ENCODE measurements at regions not wholly inside any gene's neighbourhood (a gene's known extent, or its start where the extent isn't known, plus 50 kb on each side); places are given as distances from the start of the nearest gene placed in this dataset.

DNA sequence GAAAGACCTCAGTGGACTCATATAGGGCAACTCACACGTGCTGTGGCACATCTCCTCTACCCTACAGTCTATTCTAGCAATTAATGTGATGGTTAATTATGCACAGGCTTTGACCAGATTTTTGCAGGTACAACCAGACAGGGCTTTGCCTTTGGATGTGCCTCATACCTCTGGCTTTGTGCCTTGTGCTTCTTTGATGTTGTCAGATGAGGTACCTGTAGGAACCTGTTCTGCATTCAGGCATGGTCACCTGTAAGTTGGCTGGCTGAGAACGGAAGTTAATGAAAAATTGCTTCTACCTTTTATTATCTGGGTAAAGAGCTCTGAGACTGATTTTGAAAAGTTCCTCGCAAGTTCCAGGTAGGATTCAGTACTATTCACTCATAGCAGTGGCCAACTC lies 462.9 kb upstream of the ZFHX3 start:
- no peak for DNase-seq

DNA sequence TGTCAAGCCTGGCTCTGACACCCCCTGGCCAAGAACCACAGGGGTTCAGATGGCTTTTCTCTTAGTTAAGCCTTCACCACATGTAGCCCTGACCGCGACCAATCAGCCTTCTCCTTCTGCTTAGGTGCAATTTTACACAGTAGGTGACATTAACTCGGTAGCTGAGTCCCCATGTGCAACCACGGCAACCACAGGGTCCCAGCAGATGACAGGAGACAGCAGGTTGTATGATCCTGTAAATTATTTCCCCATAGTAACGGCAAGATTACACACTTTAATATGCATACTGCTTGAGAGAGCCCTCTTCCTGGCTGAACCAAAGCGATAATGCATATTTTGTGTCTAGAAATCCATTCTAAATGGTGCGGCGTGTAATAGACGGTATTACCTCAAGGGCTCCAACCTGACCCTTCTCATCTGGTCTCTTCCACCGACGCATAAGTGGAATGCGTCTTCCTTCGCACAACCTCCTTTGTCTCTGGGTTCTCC lies 458.7 kb upstream of the ZFHX3 start:
- no peak for DNase-seq

- DNase-seq: no peak
Observed at GRCh38 chr16:73505577-73505976, 457.6 kb upstream of the ZFHX3 start.

GRCh38 chr16:73504591-73505575 lies 457.0 kb upstream of the ZFHX3 start:
- DNase-seq: no peak

- DNase-seq: no peak
Observed at GRCh38 chr16:73503093-73503492, 455.2 kb upstream of the ZFHX3 start.

DNA sequence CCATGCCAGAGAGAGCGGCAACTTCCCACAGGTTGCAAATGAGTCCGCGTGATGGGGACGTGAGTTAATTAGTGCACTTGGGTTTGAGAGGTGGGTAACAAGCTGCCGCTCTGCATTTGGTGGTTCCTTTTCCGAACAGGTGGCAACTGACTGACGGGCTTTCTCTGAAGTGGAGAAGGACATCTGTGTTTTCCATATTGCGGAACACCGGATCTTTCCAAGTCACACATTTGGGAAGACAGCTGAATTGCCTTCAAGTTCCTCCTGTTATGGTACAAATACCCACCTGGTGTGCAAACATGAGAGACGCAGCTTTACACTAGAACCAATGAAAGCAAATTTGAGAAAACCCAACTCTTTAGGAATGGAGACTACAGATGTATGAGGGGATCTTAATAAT lies 451.3 kb upstream of the ZFHX3 start:
- no peak for DNase-seq

DNA sequence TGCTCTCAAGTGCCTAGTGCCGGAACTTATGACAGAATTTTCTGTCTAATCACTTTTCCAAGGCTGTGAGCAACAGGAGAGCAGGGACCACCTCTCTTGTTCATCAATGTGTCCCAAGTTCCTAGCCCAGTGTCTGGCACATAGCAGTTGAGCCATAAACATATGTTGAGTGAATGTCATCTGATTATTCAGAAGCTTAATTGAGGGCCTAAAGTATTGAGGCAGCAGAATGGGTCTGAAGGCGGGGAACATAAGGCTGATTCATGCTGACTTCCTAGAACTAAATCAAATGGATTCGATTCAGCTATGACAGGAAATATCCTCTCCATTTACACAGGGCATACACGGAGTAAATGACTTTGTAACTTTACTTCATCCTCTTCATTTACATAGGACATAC lies 438.0 kb upstream of the ZFHX3 start:
- DNase-seq: no peak

DNA sequence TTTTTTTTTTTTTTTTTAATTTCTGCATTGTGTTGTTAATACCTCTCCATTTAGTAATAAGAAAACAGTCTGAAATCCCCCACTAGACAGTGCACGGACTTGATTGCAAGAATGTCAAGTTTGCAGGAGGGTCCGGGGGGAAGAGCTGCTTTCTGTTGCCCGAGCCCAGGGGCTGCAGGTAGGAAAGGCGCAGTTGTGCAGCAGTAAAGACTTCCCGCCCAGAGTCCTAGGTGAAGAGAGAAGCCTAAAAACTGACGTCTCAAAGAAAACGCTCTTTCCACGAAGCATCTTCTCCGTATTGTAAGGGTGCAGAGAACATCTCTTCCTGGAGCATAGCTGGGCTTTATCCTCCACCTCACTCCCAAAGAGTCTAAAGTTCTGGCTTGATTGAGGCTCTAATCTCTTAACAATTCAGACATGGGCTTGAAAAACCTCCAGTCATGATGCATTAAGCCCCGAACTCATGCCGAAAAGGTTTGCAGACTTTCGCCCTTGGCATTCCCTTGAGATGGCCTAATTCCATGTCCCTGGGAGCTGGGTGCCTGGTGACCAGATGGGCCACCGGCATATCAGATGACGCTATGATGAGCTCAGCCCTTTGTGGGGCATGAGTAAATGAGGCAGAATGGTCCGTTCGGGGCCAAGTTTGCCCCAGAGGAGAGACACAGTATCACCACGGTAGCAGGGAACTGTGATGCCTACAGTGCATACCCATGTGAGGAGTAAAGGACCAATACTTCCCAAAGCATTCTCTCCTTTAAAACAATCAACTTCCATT lies 436.2 kb upstream of the ZFHX3 start:
- DNase-seq: no peak

- no peak for DNase-seq
Observed at GRCh38 chr16:73483076-73483791, 435.3 kb upstream of the ZFHX3 start.

DNA sequence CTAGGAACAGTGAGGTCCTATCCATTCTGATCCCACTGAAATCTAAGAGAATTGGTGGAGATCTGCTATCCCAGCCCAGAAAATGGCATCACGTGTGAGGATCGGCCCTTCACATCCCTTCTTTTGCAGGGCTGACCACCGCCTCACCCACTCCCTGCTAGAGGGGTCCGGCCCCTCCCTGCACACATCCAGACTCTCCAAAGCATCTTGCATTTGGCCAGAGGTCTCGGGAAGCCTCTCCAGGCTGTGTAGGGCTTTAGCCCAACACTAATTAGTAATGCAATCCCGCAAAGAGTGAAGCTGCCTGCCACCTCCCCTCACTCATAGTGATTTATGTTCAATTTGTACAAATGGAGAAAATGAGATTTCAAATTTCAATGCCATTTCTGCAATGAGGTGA lies 434.4 kb upstream of the ZFHX3 start:
- no peak for DNase-seq

GRCh38 chr16:73480381-73480780 lies 432.5 kb upstream of the ZFHX3 start:
- DNase-seq: no peak

GRCh38 chr16:73473713-73474112 lies 425.8 kb upstream of the ZFHX3 start:
- DNase-seq: no peak

- DNase-seq: no peak
Observed at GRCh38 chr16:73464834-73465233, 416.9 kb upstream of the ZFHX3 start.

DNA sequence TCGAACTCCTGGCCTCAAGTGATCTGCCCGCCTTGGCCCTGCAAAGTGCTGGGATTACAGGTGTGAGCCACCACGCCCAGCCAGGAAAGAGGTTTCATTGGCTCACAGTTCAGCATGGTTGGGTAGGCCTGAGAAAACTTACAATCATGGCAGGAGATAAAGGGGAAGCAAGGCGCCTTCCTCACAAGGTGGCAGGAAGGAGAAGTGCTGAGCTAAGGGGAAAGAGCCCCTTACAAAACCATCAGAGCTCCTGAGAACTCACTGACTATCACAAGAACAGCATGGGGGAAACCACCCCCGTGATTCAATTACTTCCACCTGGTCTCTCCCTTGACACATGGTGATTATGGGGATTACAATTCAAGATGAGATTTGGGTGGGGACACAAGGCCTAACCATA lies 411.7 kb upstream of the ZFHX3 start:
- no peak for DNase-seq

GRCh38 chr16:73457851-73458250 lies 409.9 kb upstream of the ZFHX3 start:
- DNase-seq: no peak

DNA sequence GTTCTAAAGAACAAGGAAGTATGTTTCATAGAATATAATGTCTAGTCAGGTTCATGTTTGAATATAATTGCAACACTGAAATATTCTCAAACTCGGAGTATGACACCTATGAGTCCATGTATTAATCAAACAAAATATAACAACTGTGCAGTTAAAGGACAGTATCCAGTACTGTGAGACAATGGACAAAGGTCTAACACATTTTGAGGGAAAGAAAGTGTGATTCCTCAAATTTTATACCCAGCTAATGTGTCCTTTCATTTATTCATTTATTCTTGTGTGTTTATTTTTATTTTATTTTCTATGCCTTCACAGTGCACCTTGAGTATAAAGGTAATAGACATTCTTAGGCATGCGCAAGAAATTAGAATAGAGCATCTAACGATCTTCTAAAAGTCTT lies 401.0 kb upstream of the ZFHX3 start:
- DNase-seq: no peak

GRCh38 chr16:73447846-73448245 lies 399.9 kb upstream of the ZFHX3 start:
- no peak for DNase-seq

GRCh38 chr16:73434621-73435020 lies 386.7 kb upstream of the ZFHX3 start:
- DNase-seq: no peak

DNA sequence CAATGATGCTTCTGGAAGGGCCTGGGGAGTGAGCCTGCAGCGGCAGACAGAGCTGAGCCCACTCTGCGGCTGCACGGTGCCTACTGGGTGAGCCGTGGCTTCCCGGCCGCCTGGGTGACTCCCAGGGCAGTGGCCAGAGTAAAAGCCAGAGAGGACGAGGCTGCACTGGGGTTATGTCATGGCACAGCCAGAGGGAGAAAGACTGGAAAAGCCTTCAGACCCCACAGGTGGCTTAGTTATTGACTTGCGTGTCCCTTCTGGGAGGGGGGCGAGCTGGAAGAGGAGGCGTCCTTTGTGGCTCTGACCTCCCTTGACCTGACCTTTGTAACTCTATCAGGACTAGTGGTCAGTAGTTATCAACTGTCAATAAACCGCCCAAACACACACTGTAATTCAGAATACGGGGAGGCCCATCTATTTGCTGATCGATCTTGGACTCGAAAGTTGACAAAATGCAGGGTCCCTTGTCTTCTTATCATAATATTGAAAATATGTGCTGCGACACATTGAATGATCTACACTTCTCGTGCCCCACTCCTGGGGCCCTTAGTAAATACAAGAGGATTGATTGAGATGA lies 385.9 kb upstream of the ZFHX3 start:
- DNase-seq: no peak

GRCh38 chr16:73432850-73433730 lies 385.2 kb upstream of the ZFHX3 start:
- DNase-seq: no peak

GRCh38 chr16:73430138-73430537 lies 382.2 kb upstream of the ZFHX3 start:
- DNase-seq: no peak

DNA sequence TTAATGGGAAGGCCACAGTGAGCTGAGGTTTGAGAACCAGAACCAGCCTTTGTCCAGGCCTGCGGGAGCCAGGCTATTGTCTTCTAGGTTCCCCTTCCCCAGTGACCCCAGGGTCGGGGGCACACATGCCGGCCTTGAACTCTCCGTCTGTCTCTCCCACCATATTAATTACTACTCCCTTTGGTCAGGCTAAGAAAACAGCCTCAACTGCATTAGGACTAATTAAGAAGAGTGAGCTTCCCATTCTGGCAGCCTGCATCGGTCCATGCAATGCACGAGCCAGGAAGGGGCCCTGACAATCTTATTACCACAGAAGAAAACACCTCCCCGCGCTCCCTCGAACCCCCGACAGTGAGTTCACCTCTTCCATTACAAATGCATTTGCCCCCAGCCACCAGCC lies 380.2 kb upstream of the ZFHX3 start:
- no peak for DNase-seq
